ENCODE measurements at regions not wholly inside any gene's neighbourhood (a gene's known extent, or its start where the extent isn't known, plus 50 kb on each side); places are given as distances from the start of the nearest gene placed in this dataset.
A peak's percentile ranks its signal among the peaks of the same experiment; 100 is the strongest.

DNA sequence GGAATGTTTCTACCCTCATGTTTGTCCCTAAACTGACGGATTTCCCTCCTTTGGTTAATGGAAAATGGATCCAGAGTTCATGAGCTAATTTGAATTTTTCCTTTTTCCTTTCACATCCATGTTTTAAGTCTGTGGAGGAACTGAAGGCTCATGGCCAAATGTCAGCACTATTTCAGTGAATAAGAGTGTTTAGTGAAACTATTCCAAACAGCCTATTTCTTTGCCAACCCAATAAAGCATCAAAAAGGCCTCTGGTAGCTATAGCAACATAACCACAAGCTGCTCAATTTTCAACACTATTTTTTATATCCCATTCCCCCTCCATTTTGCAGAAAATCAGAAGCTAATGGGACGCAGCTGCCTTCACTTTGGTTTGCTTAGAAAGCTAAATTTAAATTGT is 1454.1 kb downstream of the GATA3 start:
- Histone ChIP-seq H3K4me1 (ENCODE audit: control insufficient read depth, insufficient read depth, low read length) (no peaks in the 10 kb centered on the region), H3K4me3 (ENCODE audit: low read length) (no peak overlapping the region), H3K36me3 (ENCODE audit: control insufficient read depth, insufficient read depth, low read length, severe bottlenecking) (no peaks in the 10 kb centered on the region), H3K9me3 (ENCODE audit: control insufficient read depth, low read length) (no peaks in the 10 kb centered on the region), H3K9ac (ENCODE audit: low read length) (no peak overlapping the region), H3K27me3 (replicated peaks; ENCODE audit: control insufficient read depth, insufficient read depth, low read length) (no peaks in the 10 kb centered on the region)
- DNase-seq (ENCODE audit: low read depth) = no peak

DNA sequence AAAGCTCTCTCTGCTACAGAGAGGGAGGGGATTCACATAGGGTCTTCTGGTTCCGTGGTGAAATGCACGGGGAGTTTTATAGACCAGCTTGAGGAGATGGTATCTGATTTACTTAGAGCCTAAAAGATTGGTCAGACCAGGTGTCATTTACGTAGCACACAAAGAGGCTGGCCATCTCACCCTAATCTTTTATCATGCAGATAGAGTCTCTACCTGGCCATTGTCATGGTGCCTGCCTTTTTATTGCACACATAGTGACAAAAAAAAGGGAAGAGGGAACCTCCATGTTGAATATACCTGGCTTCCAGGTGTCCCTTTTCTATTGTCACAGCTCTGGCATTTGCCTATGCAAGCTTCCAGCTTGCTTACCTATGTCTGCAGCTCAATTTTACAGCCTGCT is 1456.1 kb downstream of the GATA3 start:
- no peak for DNase-seq (ENCODE audit: low read depth)
- Histone ChIP-seq H3K4me1 (ENCODE audit: control insufficient read depth, insufficient read depth, low read length) (no peaks in the 10 kb centered on the region), H3K4me3 (ENCODE audit: low read length) (no peak overlapping the region), H3K9me3 (ENCODE audit: control insufficient read depth, low read length) (no peaks in the 10 kb centered on the region), H3K27me3 (replicated peaks; ENCODE audit: control insufficient read depth, insufficient read depth, low read length) (no peaks in the 10 kb centered on the region), H3K9ac (ENCODE audit: low read length) (no peak overlapping the region), H3K36me3 (ENCODE audit: control insufficient read depth, insufficient read depth, low read length, severe bottlenecking) (no peaks in the 10 kb centered on the region)

DNA sequence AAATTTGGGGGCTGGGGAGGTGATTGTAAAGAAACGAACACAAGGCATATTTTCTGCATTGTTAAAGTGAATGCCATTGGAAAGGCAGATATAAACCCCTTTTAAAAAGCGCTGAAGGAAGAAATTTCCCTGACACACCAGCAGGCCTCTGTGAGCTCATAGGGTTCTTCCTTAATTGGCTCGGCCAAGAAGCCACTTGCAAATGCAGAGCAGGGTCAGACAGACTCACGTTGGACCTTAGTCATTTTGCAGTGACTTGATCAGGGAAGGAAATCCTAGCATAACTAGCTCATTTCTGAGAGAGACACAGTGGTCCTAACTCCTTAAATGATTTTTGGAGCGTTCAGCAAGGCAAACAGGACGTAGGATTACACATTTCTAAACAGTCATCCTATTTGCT is 1461.4 kb downstream of the GATA3 start:
- Histone ChIP-seq H3K27me3 (replicated peaks; ENCODE audit: control insufficient read depth, insufficient read depth, low read length) (no peaks in the 10 kb centered on the region), H3K9ac (ENCODE audit: low read length) (no peak overlapping the region), H3K9me3 (ENCODE audit: control insufficient read depth, low read length) (no peaks in the 10 kb centered on the region), H3K36me3 (ENCODE audit: control insufficient read depth, insufficient read depth, low read length, severe bottlenecking) (no peaks in the 10 kb centered on the region), H3K4me1 (ENCODE audit: control insufficient read depth, insufficient read depth, low read length) (no peaks in the 10 kb centered on the region), H3K4me3 (ENCODE audit: low read length) (no peak overlapping the region)
- no peak for DNase-seq (ENCODE audit: low read depth)

DNA sequence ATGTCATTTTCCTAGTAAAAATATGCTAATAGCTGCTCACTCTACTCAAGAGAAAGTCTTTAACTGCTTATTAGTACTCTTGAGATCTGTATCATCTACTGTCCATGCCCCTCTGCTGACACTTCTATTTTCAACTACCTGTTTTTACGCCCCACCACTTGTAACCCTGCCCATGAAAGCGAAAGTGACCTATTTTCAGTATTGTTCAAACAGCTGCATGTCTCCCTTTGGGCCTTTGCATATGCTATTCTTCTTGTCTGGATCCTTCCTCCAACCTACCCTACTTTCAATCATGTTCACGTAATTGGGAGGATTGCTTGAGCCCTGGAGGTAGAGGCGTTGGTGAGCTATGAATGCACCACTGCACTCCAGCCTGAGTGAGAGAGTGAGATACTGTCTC is 1481.3 kb downstream of the GATA3 start:
- Histone ChIP-seq H3K9ac (ENCODE audit: low read length) (no peak overlapping the region), H3K27me3 (replicated peaks; ENCODE audit: control insufficient read depth, insufficient read depth, low read length) (no peaks in the 10 kb centered on the region), H3K4me3 (ENCODE audit: low read length) (no peak overlapping the region), H3K9me3 (ENCODE audit: control insufficient read depth, low read length) (no peaks in the 10 kb centered on the region), H3K4me1 (ENCODE audit: control insufficient read depth, insufficient read depth, low read length) (no peaks in the 10 kb centered on the region), H3K36me3 (ENCODE audit: control insufficient read depth, insufficient read depth, low read length, severe bottlenecking) (no peaks in the 10 kb centered on the region)
- no peak for DNase-seq (ENCODE audit: low read depth)

DNA sequence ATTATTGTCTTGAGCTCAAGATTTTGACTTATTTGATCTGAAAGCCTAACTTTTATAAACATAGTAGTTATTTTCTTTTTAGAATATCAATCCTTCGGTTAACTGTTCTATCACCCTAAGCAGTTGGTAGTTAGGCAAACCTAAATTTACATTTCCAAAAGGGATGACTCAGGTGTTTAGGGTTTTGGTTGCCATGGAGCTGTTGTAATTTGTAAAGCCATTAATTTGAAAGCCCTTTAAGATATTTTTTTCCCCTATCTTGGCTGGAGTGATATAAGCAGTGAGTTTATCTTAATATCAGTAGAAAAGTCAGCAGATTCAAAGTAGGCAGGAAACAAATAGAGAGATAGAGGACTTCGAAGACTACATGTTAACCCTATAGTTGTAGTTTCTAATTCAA is 1472.6 kb upstream of the CELF2 start:
- no peak overlapping the region for H3K9ac ChIP-seq (ENCODE audit: low read length)
- H3K27me3 ChIP-seq (replicated peaks; ENCODE audit: control insufficient read depth, insufficient read depth, low read length) = no peaks in the 10 kb centered on the region
- DNase-seq (ENCODE audit: low read depth) = no peak
- H3K9me3 ChIP-seq (ENCODE audit: control insufficient read depth, low read length) = peaks cover 9% of the 10 kb centered on the region
- H3K4me3 ChIP-seq (ENCODE audit: low read length) = no peak overlapping the region
- H3K4me1 ChIP-seq (ENCODE audit: control insufficient read depth, insufficient read depth, low read length) = no peaks in the 10 kb centered on the region
- no peaks in the 10 kb centered on the region for H3K36me3 ChIP-seq (ENCODE audit: control insufficient read depth, insufficient read depth, low read length, severe bottlenecking)

DNA sequence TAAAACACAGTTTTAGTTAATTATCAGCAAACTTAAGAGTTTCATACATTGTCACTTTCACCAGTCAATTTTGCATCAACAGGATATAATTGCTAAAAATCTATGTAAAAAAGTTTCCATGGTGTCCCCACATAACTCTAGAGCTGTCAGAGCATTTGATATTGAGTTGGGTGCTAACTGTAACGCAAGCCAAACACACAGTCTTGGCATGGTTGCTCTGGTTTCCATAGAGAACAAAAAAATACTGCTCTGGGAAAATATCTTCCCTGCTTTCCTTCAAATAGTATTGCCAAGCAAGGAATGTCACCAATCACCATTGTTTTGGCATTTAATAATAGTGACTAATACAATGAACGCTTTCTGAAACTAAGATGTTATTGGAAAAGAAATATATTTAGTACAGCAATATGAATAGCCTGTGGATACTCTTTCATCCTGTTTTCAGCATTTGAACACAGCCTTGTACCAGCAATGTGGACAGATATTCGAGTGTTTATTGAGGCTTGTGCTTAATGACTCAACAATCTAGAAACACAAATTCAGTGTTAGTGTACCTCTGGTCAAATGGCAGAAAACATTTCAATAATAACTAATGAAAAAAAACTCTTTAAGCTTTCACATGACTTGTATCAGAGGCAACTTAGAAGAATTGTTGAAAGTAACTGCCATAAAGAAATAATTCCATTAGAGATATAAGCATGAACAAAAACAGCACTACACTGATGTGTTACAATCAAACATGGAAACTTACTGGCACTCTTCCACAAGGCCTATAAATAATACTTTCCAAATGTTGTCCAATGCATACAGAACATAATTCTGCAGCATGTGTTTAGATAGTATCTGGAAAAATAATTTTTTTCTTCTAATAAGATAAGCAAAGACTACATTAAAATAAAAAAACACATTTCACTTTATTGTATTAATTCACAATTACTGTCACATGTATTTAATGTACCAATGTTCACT is 1469.5 kb upstream of the CELF2 start:
- no peaks in the 10 kb centered on the region for H3K4me1 ChIP-seq (ENCODE audit: control insufficient read depth, insufficient read depth, low read length)
- no peaks in the 10 kb centered on the region for H3K36me3 ChIP-seq (ENCODE audit: control insufficient read depth, insufficient read depth, low read length, severe bottlenecking)
- no peak overlapping the region for H3K9ac ChIP-seq (ENCODE audit: low read length)
- H3K4me3 ChIP-seq (ENCODE audit: low read length) = no peak overlapping the region
- no peaks in the 10 kb centered on the region for H3K27me3 ChIP-seq (replicated peaks; ENCODE audit: control insufficient read depth, insufficient read depth, low read length)
- no peak for DNase-seq (ENCODE audit: low read depth)
- H3K9me3 ChIP-seq (ENCODE audit: control insufficient read depth, low read length) = peaks cover 19% of the 10 kb centered on the region

DNA sequence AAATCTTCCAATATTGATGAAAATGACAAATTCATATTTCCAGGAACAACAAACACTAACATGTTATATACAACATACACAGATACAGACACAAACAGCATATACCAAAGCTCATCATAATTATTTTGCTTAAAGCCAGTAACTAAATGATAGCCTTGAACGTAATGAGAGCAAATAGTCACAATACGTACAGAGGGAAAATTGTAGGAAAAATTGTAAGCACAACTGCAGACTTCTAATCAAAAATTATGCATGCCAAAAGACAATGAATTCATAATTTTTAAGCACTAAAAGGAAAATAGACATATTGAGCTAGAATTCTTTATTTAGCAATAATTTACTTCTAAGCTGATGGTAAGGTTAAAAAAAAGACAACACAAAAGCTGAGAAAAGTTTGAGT is 1466.9 kb upstream of the CELF2 start:
- H3K4me3 ChIP-seq (ENCODE audit: low read length) = peak overlapping the region; percentile 17

DNA sequence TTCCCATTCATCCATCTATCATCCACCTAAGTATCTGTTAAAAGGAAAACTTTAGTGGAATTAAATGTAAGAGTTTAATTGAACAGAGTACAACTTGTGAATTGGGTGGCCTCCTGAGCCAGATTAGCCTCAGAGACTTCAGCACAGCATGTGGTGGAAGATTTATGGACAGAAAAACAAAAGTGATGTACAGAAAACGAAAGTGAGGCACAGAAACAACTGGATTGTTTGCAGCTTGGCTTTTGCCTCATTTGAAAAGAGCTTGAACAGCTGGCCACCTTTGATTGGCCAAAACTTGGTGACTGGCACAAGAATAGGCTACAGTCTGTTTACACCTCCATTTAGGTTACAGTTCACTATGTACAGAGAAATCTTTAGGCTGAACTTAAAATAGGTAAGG is 1463.4 kb upstream of the CELF2 start:
- no peaks in the 10 kb centered on the region for H3K27me3 ChIP-seq (replicated peaks; ENCODE audit: control insufficient read depth, insufficient read depth, low read length)
- H3K9me3 ChIP-seq (ENCODE audit: control insufficient read depth, low read length) = peaks cover 16% of the 10 kb centered on the region
- no peak overlapping the region for H3K9ac ChIP-seq (ENCODE audit: low read length)
- no peaks in the 10 kb centered on the region for H3K4me1 ChIP-seq (ENCODE audit: control insufficient read depth, insufficient read depth, low read length)
- no peaks in the 10 kb centered on the region for H3K36me3 ChIP-seq (ENCODE audit: control insufficient read depth, insufficient read depth, low read length, severe bottlenecking)
- no peak overlapping the region for H3K4me3 ChIP-seq (ENCODE audit: low read length)
- DNase-seq (ENCODE audit: low read depth) = no peak

More for the DNA sequence above, 1466.9 kb upstream of the CELF2 start:
- no peaks in the 10 kb centered on the region for H3K36me3 ChIP-seq (ENCODE audit: control insufficient read depth, insufficient read depth, low read length, severe bottlenecking)
- peaks cover 19% of the 10 kb centered on the region for H3K9me3 ChIP-seq (ENCODE audit: control insufficient read depth, low read length)
- H3K4me1 ChIP-seq (ENCODE audit: control insufficient read depth, insufficient read depth, low read length) = no peaks in the 10 kb centered on the region
- H3K27me3 ChIP-seq (replicated peaks; ENCODE audit: control insufficient read depth, insufficient read depth, low read length) = no peaks in the 10 kb centered on the region
- DNase-seq (ENCODE audit: low read depth) = no peak
- no peak overlapping the region for H3K9ac ChIP-seq (ENCODE audit: low read length)

DNA sequence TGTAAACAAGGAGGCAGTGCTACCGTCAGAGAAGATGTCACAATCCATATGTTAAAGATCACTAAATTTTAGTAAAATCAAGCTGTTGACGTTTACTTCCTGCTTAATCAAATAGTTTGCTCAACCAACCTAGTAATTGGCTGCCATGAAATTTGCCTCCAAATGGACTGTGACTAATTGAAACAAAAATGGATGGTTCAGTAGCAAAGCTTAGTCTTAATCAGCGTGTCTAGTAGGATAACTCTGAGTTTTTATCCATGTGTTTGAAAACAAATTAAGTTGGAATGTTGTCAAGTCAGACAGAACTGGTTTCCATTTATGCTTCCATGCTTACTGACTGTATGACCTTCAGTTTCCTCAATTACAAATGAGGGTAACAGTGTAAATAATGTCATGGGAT is 1456.7 kb upstream of the CELF2 start:
- Histone ChIP-seq H3K27me3 (replicated peaks; ENCODE audit: control insufficient read depth, insufficient read depth, low read length) (no peaks in the 10 kb centered on the region), H3K9me3 (ENCODE audit: control insufficient read depth, low read length) (no peaks in the 10 kb centered on the region), H3K4me1 (ENCODE audit: control insufficient read depth, insufficient read depth, low read length) (no peaks in the 10 kb centered on the region), H3K9ac (ENCODE audit: low read length) (no peak overlapping the region), H3K36me3 (ENCODE audit: control insufficient read depth, insufficient read depth, low read length, severe bottlenecking) (no peaks in the 10 kb centered on the region), H3K4me3 (ENCODE audit: low read length) (no peak overlapping the region)
- DNase-seq (ENCODE audit: low read depth) = no peak

DNA sequence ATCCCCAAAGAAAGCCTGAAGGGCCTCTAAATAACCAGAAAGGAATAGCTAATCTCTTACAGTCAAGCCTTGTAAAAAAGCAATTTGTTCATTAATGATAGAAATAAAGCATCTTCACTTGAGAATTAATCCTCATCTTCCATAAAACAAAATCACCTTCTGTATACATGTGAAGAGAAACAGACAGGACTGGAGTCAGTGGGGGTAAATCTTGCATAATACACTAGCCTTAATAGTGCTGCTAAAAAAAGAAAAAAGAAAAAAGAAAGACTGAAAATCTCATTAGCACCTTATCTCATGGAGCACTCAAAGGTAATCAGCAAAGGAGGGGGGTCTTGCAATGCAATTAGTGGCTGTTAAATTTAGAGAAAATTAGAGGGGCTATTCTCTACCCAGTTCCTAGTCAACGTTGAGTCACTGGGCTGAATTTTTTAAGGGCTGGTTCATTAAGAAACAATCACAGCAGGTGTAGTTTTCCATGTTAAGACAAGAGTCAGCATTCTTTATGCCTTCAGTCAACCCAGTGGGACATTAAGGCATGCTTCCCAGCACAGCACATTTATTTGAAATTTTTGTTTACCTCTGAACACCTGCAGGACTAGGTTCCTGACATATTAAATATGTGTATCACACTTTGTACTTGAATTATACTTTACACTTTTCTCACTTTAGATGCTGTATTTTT is 1455.7 kb upstream of the CELF2 start:
- no peaks in the 10 kb centered on the region for H3K4me1 ChIP-seq (ENCODE audit: control insufficient read depth, insufficient read depth, low read length)
- DNase-seq (ENCODE audit: low read depth) = no peak
- no peaks in the 10 kb centered on the region for H3K27me3 ChIP-seq (replicated peaks; ENCODE audit: control insufficient read depth, insufficient read depth, low read length)
- H3K9ac ChIP-seq (ENCODE audit: low read length) = no peak overlapping the region
- H3K9me3 ChIP-seq (ENCODE audit: control insufficient read depth, low read length) = no peaks in the 10 kb centered on the region
- no peaks in the 10 kb centered on the region for H3K36me3 ChIP-seq (ENCODE audit: control insufficient read depth, insufficient read depth, low read length, severe bottlenecking)
- H3K4me3 ChIP-seq (ENCODE audit: low read length) = no peak overlapping the region

DNA sequence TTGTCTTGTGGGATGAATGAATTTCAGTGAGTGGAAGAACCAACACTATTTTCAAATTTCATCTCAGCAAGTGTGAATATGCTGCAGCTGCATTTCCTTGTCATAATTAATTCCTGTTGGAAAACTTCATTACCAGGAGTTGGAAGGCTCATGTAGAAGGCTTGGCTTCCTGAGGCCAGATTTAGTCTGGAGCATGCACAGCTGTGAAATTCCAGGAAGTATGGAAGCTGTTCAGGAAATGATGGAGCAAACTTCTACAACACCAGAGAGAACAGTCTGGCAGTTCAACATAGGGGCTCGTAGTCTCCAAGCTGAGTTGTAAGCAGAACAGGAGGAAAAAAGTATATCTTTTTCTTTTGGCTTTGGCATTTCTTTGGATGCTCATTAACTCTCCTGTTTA is 1439.9 kb upstream of the CELF2 start:
- H3K36me3 ChIP-seq (ENCODE audit: control insufficient read depth, insufficient read depth, low read length, severe bottlenecking) = no peaks in the 10 kb centered on the region
- DNase-seq (ENCODE audit: low read depth) = no peak
- no peaks in the 10 kb centered on the region for H3K9me3 ChIP-seq (ENCODE audit: control insufficient read depth, low read length)
- no peaks in the 10 kb centered on the region for H3K27me3 ChIP-seq (replicated peaks; ENCODE audit: control insufficient read depth, insufficient read depth, low read length)
- no peaks in the 10 kb centered on the region for H3K4me1 ChIP-seq (ENCODE audit: control insufficient read depth, insufficient read depth, low read length)
- H3K9ac ChIP-seq (ENCODE audit: low read length) = no peak overlapping the region
- no peak overlapping the region for H3K4me3 ChIP-seq (ENCODE audit: low read length)
